Activated T-helper 9 cell treated with anti-CD3 and anti-CD28 coated beads, Interleukin-2, amount 50 U/mL, for 16 hours (primary cell): ENCODE measurements at regions not wholly inside any gene's neighbourhood (a gene's known extent, or its start where the extent isn't known, plus 50 kb on each side); places are given as distances from the start of the nearest gene placed in this dataset.
"Not testable (repeated sequence)": the region's sequence is repeated elsewhere in the genome, so short reads cannot be mapped to it uniquely, and the experiment has no call there.

ENCODE experiments used
- DNase-seq: peaks from one replicate; pipeline ENCODE4 v3.0.0-alpha.2; 2020; ENCODE audit warnings: low read depth

DNA sequence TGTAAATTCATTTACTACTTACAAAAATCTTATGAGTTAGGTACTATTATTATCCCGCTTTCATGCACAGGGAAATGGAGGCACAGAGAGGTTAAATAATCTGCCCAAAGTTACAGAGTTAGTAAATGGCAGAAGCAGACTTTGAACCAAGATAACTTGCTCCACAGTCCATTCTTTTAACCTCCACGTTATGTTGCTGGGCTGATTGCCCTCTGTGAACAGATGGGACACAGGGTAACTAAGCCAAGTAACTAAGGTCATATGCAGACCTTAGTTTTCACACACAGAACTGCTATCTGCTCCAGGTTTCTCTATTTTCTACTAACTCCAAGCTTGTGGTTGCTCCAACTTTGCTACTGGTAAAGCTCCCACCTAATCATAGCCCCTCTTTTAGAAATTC, 147.1 kb upstream of the IFNG-AS1 start:
- DNase-seq, result no peak

DNA sequence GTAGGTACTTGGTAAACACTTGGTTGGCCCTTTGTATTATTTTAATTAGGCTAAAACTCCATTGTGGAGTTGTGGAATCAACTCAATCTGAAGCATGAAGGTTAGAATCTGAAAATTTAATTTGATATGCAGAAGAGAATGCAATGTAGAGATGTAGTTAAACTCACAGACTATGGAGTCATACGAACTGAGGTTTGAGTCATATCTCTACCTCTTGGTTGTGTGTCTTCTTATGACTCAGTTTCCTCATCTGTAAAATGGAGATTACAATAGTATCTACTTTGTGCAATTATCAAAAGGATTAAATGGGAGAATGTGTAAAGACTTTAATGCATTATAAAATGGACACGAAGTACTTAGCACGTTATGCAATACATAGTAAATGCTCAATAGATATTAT, 146.0 kb upstream of the IFNG-AS1 start:
- no peak for DNase-seq

DNA sequence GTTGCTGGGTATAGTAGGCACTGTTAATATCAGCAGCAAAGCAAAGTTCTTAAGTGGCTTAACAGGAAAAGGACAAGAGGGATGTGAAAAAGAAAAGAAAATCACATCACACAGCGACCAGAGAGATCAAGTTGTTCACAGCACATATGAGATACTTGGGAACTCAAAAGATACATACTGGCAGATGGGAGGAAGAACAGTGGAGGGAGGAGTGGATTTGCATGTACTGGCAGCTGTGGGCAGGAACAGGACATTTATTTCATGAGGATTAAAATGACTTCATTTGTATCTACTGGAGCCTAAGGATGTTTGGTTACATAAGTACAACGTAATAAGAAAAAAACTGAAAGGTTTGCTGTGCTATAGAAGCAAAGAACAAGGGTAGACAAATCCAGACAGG, 136.5 kb upstream of the IFNG-AS1 start:
- DNase-seq, result no peak

DNA sequence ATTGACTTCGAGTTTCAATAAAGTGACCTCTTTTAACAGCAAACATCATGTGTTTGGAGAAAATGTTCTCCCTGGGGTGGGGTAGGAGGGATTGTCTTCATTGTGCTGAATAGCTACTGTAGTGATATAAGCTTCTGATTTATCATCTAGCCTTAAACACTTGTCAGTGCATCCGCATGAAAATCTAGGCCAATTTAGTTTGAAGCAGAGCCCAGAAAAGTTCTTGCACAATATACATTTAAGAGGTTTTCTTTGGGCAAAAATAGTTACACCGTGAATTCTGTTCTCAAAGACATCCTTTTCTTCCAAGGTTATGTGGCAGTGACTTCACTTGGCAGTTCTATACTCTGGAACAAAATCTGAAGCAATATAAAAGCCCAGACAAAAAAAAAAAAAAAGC, 136.0 kb upstream of the IFNG-AS1 start:
- DNase-seq, result no peak

DNA sequence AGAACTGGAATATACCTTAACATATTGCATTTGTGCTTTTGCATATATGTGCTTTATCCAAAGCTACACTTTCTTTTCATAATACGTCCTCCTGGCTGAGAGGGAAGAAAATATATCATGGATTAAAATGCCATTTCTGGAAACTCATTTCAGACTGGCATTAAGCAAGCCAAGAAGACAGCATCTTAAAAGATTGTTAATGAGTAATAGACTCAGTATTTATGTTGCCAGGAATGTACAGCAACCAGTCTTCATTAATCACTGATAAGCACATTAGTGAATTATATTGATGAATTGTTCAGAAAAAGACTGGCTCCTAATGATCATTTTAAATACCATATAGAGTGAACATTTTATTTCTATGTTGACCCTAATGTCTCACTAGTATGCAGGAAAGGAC, 134.9 kb upstream of the IFNG-AS1 start:
- no peak for DNase-seq

DNA sequence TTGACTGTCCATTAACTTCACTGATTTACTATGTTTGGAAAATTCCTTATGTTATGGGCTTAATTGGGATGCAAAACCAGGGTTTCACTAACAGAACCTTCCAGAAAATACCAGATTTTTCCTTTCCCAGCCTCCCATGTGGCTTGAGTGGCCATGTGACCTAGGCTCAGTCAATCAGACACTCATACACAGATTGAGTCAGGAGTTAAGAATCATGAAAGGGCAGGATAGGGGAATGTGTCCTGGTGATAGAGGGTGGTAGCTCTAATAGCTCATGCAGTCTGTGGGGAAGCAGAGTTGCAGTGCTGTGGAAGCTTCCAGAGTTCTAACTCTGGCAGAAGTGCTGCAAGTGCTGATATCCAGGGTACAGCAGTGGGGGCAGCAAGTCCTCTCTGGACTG, 134.1 kb upstream of the IFNG-AS1 start:
- DNase-seq, result no peak

DNA sequence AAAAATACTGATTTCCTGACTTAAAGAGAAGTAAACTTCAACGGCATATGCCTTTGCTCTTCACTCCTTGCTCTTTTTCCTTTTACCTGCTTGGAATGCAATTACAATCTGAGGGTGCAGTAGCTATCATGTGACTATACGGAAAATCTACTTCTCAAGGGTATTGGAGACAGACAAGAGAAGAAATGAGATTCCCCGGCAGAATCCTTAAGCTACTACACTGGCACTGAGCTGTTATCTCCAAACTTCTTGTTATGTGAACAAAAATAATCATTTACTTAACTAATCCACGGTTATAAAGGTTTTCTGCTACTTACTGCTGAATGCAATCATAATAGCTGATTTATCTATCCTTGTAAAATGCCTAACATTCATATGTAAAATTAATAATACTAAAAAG, 118.0 kb upstream of the IFNG-AS1 start:
- no peak for DNase-seq

DNA sequence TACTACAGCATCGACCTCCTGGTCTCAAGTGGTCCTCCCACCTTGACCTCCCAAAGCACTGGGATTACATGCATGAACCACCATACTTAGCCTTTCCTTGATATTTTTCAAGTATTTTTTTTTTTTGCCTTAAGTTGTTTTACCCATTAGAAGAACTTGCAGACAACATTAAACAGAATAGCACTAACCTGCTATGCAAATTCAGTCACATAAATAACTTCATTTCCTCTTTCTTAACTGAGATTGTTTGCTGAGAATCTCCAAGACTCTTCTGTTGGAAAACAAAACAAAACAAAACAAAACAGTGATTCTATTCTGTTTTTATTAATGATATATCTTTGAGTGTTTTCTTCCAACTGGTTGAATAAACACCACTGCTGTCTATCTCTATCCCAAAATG, 115.9 kb upstream of the IFNG-AS1 start:
- DNase-seq, result no peak

DNA sequence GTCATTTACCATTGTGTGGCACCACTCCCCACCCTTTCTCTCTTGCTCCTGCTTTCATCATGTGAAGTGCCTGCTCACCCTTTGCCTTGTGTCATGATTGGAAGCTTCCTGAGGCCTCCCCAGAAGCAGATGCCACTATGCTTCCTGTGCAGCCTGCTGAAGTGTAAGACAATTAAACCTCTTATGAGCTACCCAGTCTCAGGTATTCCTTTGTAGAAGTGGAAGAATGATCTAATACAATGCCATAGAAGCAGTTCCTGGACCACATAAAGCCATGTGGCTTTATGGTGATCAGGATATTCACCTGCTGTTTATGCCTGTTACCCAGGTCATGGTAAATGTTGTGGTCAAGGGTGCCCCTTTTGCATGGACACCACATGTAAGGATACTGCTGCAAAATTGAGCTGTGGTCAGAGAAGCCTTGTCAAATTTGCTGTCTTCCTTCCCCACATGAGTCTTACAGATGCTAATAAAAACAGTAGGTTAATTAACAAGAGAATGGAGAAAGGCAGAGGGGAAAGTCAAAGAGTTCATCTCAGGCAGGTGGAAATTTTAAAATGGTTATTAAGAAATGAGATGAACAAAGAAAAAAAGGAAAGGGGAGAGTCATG, 112.8 kb upstream of the IFNG-AS1 start:
- no peak for DNase-seq

DNA sequence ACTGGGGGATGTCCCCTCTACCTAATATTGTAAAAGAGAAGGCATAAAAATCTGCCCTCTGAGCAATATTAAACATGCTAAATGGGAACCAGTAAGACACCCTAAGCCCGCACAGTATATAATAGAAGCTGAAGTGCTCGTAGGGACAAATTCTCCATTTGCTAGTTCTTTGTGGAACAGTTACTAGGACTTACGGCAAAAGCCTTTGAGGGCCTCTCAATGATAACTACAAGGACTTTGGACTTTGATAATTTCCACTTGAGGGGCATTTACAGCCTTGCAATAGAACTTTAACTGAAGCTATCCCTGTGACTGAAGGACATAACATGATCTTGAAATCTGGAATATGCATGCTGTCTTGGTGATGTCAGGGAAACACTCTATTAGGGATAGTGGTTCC, 111.5 kb upstream of the IFNG-AS1 start:
- DNase-seq, result no peak

DNA sequence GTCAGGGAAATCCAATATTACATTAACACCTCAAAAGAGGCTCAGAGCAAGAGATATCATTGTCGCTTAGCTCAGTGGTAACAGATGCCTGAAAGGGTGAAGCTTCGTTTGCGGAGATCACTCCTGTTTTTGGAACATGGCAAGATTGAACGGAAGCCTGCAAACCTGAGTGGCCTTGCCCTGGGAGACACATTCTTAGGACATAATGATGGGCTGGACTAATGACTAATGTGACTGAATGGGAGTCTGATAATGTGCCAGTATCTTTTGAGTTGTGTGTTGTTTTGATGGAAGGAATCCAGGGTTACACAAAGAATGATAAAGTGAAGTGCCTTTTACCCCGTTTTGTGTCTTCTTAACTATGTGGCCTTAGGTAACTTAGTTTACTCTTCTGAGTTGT, 109.3 kb upstream of the IFNG-AS1 start:
- no peak for DNase-seq

DNA sequence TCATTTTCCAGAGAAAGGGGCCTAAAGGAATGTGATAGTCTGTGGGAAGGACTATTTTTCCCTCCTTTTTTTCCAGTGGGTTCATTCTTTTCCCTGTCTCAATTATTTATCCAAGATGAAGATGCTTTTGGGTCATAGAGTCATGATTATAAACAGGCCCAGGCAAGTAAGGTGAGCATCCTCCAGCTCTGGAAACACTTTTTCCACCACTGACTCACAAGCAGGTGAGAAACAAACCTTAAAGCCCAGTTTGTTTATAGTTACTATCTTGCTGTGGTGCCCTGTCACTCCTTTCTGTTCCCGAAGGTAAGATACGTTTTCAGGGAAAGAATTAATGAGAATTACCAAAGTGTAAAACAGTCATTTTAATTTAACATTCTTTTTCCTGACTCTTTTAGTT, 107.7 kb upstream of the IFNG-AS1 start:
- no peak for DNase-seq

DNA sequence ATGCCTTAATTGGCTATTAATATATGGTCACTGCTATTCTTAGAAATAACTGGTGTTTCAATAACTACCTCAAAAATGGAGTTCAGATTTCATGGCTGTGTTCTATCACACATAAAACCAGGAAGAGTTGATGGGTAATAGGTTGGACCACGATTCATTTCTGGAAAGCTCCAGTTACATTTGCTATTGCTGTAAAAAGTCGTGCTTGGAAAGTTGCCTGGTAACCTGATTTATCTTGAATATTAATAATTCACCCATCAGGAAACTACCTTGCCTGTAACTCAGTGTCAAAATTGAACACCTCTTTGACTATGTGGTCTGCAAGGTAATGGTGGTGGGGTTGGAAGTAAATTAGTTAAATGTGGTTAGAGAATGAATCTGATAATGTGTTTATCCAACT, 104.7 kb upstream of the IFNG-AS1 start:
- no peak for DNase-seq

DNA sequence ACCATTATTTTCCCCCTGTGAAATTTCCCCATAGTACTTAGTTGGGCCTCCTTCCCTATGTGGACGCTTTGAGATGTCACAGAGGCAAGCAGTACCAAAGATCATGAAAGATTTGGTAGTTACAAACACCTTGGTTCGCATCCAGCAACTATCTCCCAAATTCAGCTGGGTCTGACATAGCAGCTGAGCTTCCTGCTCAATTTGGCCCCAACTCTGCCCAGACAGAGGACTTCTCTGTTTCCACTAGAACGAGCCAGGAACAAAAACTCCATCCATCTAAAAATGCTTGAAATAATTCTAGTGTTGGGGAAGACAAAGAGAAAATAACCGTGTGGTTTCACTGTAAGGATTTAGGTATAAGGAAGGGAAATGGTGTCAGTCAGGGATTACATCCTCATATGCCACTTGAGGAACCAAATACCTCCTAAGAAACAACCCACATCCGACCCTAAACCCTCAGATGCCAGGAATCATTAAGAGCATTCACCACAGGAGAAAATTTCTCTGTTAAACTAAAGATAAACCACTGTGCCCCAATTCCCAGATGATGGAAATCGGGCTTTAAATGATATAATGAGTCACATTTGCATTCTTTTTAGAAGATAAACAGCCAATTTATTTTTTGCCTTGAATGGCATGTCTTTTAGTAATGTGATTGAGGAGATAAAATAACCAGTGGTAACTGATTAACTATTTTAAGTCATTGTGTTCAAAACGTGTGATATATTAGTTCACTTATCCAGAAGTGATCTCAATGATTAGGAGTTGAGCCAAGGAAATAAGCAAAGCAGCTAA, 103.7 kb upstream of the IFNG-AS1 start:
- DNase-seq, result no peak

DNA sequence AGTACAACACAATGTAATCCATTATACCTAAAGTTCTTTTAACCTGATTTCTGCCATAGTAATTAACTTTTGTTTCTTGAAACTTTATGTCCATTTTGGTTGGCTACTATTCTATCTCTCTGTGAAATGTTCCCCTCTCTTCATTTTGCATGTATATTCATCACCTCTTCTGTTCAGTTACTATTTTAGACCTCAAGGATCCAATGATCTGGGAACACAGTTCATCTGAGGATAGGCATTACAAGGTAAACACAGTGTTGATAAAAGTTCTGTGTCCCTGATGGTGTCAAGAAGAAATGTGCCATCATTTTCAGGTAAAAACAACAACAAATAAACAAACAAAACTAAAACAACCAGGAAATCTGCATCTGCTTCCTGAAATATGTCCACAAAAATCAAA, 102.2 kb upstream of the IFNG-AS1 start:
- no peak for DNase-seq

DNA sequence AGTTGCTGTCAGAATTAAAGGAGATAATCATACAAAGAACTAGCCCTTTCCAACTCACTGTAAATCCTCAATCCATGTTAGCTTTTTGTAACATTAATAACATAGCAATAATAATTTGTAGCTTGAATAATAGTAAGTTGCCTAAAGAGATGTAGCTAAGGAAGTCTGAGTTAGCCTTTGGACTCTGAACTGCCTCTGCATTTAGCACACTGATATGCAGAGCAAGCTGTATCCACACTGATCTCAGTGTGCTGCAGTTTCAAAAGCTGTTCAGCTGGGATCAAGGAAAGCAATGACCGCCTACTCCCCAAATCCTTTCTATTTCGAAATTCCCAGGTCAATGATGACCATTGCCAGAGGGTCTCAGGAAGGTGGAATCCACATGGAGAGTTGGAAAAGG, 99.3 kb upstream of the IFNG-AS1 start:
- no peak for DNase-seq

DNA sequence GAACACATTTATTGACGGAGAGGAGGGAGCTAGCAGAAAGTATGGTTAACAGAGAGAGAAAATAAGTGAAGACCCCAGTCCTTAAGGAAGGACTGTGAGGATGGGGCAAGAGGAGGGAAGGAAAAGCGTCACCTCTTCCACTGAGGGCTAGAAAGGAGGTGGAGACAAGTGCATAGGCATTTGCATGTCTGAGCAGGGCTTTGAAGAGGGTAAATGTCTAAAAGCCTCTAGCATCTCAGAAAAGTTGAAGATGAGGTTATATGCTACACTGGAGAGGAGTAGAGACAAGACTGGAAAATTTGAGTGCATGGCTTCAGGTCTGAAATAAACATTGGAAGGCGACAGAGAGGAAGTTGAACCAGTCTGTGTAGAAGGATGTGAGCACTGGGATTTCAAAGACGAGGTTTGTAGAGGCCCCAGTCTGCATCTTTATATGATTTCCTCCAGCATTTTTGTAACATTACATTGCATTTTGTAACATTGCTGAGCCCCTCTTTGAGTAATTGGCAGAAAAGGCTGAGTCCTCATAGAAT, 98.5 kb upstream of the IFNG-AS1 start:
- no peak for DNase-seq

DNA sequence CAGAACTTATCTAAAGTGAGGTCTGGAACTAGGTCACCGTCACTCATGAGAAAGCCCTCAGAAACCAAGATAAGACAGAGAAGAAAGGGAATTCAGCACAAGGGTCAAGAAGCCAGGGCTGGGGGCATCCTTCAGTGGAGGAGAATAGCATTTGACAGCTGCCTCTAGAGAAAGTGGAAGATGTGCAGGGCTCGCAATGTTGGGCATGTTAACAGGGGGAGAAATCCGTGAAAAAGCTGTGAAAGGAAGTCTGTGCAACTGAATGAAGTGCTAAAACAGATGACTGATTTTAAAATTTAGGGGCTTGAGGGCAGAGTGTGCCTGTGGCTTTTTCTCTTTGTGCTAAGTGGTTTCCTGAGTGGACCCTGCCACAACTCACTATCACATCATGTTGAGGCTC, 97.7 kb upstream of the IFNG-AS1 start:
- DNase-seq, result no peak

DNA sequence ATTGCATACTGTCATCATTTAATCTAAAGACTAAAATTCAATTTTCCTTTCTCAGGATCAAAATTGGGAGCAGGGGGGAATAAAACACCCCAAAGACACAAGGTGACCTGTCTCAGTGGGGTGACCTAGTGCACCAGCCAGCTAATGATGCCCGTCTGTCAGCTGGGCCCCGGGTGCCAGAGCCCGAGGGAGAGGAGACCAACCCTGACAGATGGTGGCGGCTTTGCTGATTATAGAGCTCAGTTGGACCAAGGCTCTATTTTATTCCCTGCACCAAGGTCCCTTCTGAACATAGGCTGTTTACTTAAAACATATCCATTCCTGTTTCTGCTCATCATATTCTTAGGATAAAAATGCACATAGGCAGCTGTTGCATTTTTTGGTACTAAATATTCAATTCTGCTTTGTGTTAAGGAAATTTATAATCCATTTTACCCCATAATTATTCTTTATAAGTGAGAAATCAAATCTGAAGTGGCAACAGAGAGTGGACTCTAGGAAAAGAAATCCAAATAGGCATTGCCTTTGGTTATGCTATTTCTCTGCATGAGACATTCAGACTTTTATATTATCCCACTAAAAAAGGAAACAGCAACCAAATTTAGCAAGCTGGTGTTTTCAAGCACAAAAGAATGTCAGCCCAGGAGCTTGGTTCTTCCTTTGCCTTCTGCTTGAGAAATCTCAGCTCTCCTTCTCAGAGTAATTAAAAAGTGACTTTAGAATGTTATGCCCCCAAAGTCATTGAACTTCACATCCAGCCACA, 96.8 kb upstream of the IFNG-AS1 start:
- DNase-seq, result no peak

DNA sequence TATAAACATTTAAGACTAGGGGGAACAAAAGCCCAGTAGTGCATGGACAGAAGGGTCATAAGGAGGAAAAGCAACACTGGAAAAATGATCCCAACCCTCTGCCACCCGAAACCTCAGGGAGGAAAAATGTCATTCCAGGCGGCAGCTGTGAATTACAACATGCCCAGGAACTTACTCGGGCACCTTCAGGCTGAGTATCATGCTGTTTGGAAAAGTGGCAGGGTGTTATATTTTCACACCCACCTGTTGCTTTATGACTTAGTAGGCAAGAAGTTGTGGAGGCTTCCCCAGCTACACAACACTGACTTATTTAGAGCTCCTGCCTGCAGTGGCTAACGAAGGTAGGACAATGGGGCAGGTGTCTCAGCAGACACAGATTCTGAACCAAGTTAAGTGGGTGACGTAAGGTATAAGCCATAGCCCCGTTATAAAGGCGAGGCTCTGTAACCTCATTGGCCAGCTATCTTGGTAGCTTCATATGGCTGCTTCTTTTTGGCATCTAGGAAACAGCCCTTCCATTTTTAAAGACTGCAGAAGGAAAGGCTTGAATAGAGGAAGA, 96.1 kb upstream of the IFNG-AS1 start:
- DNase-seq, result no peak

DNA sequence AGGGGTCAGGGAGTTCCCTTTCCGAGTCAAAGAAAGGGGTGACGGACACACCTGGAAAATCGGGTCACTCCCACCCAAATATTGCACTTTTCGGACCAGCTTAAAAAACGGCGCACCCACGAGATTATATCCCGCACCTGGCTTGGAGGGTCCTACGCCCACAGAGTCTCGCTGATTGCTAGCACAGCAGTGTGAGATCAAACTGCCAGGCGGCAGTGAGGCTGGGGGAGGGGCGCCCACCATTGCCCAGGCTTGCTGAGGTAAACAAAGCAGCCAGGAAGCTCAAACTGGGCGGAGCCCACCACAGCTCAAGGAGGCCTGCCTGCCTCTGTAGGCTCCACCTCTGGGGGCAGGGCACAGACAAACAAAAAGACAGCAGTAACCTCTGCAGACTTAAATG, 88.8 kb upstream of the IFNG-AS1 start:
- DNase-seq, result not testable (repeated sequence)

DNA sequence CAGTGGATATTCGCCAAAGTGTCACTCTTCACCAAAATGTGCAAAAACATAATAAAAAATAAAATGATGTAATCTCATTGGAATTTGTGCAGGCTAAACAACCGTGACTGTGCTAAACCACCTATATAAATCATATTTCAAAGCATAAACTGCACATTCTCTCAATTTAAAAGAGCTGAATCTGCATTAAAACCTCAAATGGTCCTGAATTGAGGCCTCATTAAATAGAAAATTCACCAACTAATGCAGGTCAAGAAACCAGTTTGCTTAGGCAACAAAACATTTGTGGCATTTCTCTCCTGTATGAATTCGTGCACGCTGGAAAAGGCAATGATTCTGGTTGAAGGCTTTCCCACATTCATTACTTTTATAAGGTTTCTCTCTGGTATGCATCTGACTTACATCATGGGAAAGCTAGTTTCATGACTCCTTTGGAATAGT, 80.1 kb upstream of the IFNG-AS1 start:
- DNase-seq, result no peak

DNA sequence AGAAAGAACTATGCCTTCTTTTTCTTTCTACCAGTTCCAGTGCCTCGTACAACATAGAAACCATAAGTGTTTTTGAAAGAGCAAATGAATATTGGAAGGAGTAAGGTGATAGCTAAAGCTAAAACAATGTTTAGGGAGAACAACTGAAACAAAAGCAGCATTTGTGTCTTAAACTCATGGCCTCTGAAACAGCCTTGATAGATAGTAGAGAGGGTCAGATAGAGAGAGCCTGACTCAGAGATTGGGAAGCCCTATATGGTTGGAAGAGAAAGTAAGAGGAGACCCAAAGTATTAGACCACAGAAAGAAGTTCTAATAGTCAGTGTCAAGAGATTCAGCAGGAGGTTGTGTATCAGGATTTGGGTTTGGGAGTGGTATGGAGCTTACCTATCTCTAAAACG, 79.6 kb upstream of the IFNG-AS1 start:
- DNase-seq, result no peak
